ENCODE measurements at regions not wholly inside any gene's neighbourhood (a gene's known extent, or its start where the extent isn't known, plus 50 kb on each side); places are given as distances from the start of the nearest gene placed in this dataset.
"Not testable (repeated sequence)": the region's sequence is repeated elsewhere in the genome, so short reads cannot be mapped to it uniquely, and the experiment has no call there.

DNA sequence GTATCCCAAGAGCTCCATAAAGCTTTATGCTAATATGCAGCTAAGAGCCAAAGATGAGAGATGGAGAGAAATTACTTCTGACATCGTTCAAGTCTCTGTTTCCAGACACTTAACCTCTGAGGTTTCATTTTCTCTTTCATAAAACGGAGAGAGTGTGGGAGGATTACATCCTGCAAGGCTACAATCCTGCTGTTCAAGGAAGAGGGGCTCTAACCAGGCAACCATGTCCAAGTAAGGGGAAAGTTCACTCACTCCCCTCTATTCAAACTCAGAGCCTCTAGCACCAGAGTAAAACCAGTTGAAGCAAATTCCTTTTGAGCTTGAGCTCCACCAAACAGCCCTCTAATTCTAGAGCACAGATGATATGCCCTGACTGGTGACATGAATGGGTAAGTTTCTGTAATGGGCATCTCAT, 397.4 kb downstream of the NPIPA8 start:
- DNase-seq (ENCODE audit: low spot score), result no peak

DNA sequence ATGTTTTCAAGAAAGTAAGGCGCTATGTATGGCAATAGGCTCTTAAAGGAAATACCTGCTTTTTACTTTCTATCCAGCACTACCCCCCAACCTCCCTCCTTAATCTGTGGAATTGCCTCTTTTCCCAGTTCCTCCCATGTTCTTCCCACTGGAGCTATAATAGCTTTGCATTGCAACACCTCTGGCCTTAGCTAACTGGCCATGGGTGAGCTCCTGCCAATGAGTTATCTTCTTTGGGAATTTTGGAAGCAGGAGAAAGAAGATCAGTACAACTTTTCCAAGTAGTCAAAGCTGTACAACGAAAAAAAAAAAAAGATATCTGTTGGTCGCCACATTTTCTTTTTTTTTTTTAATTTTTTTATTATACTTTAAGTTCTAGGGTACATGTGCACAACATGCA, 398.0 kb downstream of the NPIPA8 start:
- DNase-seq (ENCODE audit: low spot score), result no peak

DNA sequence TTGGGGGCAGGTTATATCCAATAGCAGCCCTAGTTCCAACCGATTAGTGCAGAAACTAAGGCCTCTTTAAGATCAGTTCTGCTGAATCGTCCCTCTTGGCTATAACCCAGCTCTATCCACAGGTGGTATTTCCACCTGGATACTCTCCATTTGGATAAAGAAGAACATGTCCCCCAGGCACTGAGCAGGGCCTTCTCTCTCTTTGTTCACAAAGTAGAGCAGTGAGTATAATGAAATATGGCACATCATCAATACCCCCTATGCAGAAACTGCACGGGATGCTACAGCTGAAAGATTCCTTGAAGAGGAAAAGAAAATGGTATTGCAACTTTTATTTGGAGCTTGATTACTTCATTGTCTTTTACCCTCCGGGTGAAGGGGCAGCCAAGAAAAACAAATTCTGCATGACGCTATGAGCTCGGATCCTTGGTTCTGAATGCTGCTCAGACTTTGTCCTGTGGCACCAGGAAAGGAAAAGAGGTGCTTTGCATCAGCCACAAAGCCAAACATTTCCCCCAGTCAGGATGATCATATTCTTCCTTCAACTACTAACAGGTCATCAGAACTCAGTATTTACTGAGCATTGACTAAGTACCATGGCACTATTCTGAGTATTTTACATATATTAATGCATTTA, 399.7 kb downstream of the NPIPA8 start:
- no peak for DNase-seq (ENCODE audit: low spot score)

DNA sequence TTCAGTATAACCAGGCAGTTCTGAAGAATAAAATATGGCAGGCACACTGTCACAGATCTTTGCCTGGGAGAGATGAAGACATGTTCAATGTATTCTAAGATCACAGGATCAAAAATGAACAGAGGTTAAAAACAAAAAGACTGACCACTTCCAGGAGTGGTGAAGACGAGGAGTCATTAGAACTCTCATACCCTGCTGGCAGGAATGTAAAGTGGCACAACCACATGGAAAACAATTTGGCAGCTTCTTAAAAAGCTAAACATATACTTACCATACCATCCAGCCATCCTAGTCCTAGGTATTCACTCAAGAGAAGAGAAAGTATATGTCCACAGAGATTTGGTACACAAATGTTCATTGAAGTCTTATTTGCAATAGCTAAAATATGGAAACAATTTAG, 406.3 kb downstream of the NPIPA8 start:
- DNase-seq (ENCODE audit: low spot score), result no peak

DNA sequence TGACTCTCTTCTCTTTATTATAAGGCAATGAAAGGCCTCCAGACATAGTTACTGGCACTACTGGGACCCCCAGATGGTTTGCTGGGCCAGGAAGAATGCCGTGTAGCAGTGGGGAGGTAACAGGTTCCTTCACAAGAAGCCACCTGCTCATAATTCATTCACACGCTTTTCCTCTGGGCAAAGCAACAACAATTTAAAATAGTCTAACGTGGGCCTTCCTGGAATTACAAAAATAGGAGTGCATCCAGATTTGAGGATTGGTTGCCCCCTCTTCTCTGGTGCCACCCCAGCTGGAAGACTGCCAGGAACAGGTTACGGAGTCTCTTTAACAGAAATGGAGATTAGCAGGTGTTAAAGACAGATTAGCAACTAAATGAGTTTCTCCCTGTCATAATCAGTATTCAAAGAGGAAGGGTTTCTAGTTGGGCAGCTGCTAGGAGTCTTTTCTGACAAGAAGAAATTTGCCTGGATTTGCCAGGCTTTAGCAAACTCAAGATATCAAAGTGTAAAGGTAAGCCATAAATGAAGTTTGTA, 409.6 kb downstream of the NPIPA8 start:
- no peak for DNase-seq (ENCODE audit: low spot score)

DNA sequence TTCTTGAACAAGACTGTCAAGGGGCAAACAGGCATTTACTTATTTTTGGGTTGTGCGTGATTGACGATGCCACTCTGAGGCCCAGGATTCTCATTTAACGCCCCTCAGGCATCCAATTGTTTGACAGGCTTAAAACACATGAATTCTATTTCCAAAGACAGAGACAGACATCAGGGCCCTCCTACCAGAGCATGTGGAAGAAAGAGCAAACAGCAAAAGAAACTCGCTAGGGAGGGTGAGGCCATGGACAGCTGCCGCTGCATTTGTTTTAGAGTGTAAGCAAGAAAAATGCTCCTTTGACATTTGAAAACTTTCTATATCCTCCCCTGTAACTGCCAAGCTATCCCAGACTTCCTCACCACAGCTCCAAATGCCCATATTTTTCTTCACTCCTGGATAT, 410.1 kb downstream of the NPIPA8 start:
- no peak for DNase-seq (ENCODE audit: low spot score)

DNA sequence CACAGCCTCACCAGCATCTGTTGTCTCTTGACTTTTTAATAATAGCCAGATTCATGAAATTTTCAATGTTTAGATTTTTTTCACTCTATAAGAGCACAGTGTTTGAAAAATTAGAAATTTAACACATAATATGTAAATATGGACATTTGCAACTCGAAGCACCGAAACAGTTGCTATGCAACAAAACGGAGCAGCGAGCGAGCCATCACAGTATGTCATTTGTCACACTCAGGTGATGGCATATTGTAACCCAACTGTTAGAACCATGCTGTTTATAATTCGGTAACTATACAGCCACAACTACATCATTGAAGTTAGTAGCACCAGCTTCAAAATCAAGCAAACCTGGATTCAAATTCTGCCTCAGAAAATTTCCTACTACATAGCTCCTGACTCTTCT, 410.8 kb downstream of the NPIPA8 start:
- no peak for DNase-seq (ENCODE audit: low spot score)

DNA sequence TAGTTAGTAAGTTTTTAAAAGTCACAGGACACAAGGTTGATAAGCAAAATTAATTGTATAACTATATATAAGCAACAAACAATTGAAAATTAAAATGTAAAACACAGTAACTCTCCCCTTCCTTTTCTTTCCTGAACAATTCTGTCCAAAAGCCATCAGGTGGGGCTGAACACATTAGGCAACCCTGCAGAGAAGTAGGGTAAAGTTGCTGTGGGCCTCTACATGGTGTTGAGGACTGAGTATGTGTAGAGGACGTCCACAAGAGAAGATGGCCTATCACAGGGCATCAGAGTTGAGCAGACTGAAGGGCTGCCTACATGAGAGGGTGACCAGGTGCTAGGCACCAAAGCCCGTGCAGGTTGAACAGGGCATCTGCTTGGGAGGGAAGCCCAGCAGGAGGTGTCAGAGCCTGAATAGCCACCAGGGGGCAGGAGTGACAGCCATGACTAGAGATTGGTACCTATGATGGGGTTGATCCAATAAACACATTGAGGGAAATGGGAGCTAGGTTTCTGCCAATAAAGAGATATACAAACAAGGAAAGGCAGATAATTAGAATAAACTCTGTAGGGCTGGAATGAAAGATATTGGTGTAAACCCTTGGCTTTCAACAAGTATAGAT, 415.1 kb downstream of the NPIPA8 start:
- peak; percentile 59 for DNase-seq (ENCODE audit: low spot score)

DNA sequence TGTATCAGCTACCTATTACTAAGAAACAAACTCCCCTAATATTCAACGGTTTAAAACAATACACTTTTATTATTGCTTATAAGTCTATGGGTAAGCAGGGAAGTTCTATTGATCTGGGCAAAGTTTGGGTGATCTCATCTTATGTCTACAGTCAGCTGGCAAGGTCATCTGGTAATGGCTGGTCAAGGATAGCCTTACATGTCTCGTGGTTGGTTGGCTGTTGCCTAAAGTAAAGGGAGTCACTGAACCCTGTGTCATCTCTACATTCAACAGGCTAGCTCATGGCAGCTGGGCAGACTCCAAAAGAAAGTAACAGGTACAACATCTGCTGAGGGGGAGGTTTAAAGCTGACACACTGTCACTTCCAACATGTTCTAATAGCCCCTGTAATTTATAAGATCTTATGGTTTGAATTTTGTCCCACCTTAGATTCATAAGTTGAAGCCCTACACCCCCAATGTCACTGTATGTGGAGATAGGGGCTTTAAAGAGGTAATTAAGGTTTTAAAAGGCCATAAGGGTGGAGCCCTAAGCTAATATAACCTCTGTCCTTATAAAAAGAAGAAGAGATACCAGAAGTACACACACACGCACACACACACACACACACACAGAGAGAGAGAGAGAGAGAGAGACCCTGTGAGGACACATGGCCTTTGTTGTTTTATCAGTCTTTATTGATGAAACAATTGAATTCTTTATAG, 419.1 kb downstream of the NPIPA8 start:
- DNase-seq (ENCODE audit: low spot score), result no peak

DNA sequence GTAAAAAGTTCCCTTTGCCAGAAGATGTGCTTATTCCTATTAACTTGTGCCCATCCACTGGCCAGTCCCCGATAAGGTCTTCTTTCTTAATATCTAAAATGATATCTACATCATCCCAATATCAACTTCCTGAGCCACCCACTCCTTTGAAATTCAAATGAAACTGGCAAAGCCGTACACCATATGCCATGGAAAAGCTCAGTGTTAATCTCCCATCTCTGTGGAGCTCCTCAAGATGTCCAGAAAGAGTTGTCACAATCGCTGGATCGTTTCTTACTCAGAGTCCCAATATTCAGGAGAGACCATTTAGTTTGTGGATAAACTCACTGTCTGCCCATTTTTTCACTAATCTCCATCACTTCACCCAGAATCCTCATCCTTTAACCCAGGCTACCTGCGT, 420.7 kb downstream of the NPIPA8 start:
- no peak for DNase-seq (ENCODE audit: low spot score)

DNA sequence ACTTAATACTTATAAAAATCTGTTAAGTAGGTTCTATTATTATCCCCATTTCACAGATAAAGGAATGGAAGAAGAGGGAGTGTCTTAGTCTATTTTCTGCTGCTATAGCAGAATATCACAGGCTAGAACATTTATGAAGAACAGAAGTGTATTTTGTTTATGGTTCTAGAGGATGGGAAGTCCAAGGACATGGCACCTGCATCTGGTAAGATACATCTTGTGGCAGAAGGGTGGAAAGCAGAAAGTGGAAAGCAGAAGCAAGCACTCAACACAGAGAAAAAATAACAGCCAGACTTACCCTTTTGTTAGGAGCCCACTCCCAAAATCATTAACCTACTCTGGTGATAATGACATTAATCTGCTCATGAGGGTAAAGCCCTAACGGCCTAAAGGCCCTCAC, 422.4 kb downstream of the NPIPA8 start:
- no peak for DNase-seq (ENCODE audit: low spot score)

DNA sequence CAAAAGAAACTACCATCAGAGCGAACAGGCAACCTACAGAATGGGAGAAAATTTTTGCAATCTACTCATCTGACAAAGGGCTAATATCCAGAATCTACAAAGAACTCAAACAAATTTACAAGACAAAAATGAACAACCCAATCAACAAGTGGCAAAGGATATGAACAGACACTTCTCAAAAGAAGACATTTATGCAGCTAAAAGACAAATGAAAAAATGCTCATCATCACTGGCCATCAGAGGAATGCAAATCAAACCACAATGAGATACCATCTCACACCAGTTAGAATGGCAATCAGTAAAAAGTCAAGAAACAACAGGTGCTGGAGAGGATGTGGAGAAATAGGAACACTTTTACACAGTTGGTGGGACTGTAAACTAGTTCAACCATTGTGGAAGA, 425.0 kb downstream of the NPIPA8 start:
- DNase-seq (ENCODE audit: low spot score), result not testable (repeated sequence)

DNA sequence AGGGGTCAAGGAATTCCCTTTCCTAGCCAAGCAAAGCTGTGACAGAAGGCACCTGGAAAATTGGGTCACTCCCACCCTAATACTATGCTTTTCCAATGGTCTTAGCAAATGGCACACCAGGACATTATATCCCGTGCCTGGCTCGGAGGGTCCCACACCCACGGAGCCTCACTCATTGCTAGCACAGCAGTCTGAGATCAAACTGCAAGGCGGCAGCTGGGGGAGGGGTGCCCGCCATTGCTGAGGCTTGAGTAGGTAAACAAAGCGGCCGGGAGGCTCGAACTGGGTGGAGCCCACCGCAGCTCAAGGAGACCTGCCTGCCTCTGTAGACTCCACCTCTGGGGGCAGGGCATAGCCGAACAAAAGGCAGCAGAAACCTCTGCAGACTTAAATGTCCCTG, 429.9 kb downstream of the NPIPA8 start:
- DNase-seq (ENCODE audit: low spot score), result not testable (repeated sequence)

DNA sequence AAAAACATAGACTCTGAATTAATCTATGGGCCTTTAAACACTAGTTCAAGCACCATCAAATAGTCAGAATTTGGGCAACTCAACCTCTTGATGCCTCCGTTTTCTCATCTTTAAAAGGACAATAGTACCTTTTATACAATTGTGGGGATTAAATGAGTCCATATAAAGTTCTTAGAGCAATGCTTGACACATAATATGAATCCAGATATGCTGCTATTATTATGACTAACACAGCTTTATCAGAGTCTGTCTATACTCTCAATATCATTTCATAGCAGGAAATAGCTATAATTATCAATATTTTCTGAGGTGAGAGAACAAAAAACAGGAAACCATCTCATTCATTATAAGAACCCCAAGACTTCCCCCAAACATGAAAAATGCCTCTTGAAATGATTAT, 430.5 kb upstream of the XYLT1 start:
- DNase-seq (ENCODE audit: low spot score), result no peak

DNA sequence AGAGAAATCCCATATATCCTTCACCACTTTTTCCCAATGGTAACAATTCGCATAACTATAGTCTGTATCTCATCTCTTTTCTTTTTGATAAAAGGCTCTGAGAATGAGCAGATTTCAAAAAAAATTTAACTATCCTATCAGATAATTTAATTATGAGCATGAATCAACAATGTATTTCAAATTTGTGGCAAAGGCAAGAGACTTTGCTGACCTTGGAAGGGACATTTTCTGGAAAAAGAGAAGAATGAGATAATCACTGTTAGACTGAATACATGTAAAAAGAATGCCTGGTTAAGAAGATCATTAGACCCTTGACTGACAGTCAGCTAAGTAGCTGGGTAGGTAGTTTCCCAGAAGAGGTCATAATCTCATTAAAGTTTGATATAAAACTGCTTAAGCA, 428.4 kb upstream of the XYLT1 start:
- no peak for DNase-seq (ENCODE audit: low spot score)

DNA sequence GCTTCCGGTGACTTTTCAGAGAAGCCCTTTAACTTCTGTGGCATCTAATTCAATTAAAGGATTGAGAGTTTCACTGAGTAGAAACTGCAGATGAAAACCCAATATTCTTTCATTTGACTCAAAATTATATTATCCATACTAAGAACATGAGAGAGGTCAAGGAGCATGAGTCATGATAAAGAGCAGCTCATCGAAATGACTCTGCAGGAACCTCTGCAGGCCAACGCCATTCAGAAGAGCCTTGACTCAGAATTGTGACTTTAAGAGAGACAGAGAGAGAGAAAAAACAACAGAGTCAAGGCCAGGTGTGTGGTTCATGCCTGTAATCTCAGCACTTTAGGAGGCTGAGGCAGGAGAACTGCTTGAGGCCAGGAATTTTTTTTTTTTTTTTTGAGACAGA, 417.2 kb upstream of the XYLT1 start:
- no peak for DNase-seq (ENCODE audit: low spot score)

DNA sequence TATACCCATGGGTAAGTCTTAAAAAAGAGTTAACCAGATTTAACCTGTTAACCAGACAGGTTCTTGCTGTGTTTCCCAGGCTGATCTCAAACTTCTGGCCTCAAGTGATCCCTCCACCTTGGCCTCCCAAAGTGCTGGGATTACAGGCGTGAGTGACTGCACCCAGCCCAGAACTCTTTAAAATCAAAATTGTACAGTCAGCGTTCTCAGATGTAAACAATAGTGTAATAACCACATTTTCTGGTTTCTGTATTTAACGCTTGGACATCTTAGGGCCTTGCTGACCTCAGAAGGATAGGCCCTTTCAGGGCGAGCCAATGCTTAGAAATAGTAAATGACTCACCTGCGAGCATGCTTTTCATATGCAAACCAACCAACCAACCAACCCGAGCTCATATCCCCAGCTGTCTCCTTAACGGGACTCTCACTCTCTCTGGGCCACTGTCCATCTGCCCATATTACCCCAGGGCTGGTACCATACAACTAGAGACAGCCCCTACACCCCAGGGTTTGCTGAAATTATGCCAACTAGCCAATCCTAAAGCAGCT, 415.0 kb upstream of the XYLT1 start:
- DNase-seq (ENCODE audit: low spot score), result peak; percentile 9

DNA sequence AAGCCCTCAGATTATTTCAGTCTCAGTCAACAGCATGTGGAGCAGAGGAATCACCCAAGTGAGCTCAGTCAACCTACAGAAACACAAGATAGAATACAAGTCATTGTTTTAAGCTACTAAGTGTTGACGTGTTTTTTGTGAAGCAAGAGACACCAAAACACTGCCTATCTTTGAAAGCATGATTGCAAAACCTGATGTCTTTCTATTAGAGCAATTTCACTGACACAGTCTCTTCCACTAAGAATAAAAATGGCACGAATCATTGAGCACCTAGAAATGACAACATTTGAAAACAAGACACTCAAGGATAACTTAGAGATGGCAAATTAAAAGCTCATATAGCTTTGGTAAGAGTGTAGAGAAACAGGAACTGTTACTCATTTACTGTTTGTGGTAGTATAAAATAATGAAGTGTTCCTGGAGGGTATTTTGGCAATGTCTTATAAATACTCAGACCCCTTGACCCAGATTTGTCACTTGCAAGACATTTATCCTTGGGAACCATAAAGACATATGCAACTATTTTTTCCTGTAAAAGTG, 407.1 kb upstream of the XYLT1 start:
- no peak for DNase-seq (ENCODE audit: low spot score)

DNA sequence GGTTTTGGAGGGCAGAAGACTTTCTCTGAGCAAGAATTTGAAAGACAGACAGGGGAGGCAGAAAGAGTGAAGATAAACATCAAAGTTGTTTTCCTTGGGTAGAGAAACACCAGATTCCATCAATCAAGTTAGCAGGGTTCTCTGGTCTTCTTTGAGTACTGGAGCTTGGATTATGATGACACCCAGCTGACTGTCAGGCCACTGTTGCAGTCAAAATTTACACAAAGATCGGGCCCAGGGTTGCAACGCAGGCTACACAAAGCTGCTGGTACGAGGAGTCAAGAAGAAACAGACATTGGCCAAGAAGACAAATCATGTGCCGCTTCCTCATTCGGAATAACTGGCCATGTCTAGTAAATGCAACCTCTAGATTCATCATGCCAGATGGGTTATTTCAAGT, 396.2 kb upstream of the XYLT1 start:
- DNase-seq (ENCODE audit: low spot score), result no peak

DNA sequence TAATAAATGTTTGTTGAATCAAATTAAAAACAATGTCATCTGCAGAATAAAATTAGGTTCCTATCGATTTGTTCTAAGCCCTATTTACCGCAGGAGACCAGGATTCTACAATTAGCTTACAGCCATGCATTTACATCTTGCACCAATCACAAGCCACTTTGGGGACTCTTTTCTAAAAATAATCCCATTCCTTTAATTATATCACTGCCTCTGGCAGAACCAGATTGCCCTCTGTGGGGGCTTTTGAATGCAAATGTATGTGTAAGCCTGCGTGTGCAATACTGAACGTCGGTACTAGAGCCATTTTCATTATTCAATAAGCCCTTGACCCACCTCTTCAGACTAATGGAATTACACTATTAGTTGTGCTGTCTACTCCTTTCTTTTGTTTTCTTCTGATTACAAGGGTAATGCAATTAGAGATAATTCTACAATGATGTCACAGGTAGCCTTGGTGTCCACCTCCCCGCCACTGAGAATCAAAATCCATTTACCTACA, 391.3 kb upstream of the XYLT1 start:
- no peak for DNase-seq (ENCODE audit: low spot score)

DNA sequence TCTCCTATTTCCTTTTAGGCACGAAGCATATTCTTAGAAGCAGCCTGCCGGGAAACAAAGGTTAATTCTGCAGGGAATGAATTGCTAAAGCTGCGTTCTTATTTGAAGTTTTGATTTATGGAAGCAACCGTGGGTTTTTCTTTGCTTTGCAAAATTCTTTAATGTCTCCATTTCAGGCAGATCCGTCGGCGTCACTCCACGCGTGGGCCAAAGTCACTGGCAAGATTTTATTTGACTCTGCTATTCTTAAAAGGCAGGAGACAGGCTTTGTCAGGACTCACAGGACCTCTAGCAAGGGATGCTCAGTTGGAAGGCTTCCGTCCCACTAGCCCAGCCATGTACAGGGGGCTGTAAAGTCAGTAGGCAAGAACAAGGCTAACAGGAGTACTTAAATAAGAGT, 387.3 kb upstream of the XYLT1 start:
- DNase-seq (ENCODE audit: low spot score), result no peak

DNA sequence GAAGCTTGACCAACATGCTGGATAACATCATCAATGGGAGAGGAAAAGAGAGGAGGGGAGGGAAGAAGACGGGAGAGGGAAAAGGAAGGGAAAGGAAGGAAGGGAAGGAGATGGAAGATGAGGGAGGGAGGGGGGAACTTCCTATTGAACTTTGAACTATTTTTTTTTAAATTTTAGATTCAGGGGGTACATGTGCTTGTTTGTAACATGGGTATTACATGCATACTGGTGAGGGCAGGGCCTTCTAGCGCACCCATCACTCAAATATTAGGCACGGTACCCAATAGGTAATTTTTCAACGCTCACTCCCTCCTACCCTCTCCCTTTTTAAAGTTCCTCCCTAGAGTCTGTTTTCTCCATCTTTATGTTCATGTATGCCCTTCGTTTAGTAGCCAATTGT, 383.2 kb upstream of the XYLT1 start:
- DNase-seq (ENCODE audit: low spot score), result no peak

Measured in iPS-NIHi11 (cell line).